ENCODE measurements at regions not wholly inside any gene's neighbourhood (a gene's known extent, or its start where the extent isn't known, plus 50 kb on each side); places are given as distances from the start of the nearest gene placed in this dataset.
"Not testable (repeated sequence)": the region's sequence is repeated elsewhere in the genome, so short reads cannot be mapped to it uniquely, and the experiment has no call there.

DNA sequence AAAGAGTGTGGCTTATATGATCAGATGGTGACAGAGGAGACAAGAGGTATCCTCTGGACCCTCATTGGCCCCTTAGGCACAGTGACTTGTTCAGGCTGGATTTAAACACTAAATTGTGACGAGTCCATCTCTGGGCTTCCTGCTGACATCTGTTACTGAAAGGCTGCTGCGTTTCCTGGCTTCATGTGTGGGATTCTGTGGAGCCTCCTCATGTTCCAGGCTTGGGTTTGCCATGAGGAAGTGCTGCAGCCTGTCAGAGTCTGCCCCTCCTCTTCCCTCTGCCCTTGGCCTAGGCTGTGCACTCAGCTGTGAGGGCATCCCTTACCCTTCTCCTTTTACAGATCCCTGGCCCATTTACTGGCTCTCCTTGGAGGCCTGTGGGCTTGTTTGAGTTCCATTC lies 159.1 kb upstream of the TTC29 start:
- no peak for DNase-seq

- DNase-seq, result no peak
These were observed 162.7 kb upstream of the TTC29 start for GRCh38 chr4:147108409-147108808.

DNA sequence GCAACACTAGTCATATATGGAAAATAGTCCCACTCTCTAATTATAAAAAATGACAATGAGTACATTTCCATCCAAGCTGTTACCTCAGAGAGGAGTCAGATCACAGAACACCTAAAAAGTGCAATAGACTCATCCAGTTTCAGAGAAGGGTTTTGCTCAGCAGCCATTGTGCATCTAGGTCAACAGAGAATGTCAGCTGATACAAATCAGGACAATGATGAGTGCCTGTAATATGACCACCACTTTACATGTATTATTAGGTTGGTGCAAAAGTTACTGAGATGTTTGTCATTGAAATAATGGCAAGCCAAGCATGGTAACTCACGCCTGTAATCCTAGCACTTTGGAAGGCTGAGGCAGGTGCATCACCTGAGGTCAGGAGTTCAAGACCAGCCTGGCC lies 164.1 kb upstream of the TTC29 start:
- DNase-seq, result no peak

- DNase-seq, result no peak
These were observed 165.1 kb upstream of the TTC29 start for GRCh38 chr4:147110473-147111367.

DNA sequence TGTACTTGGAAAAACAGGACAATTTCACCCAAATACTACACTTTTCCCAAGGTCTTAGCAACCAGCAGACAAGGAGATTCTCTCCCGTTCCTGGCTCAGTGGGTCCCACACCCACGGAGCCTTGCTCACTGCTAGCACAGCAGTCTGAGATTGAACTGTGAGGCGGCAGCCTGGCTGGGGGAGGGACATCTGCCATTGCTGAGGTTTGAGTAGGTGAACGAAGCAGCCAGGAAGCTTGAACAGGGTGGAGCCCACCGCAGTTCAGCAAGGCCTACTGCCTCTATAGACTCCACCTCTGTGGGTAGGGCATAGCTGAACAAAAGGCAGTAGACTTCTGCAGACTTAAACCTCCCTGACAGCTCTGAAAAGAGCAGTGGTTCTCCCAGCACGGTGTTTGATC lies 166.5 kb upstream of the TTC29 start:
- not testable (repeated sequence) for DNase-seq

- no peak for DNase-seq
These were observed 171.8 kb upstream of the TTC29 start for GRCh38 chr4:147117431-147117830.

DNA sequence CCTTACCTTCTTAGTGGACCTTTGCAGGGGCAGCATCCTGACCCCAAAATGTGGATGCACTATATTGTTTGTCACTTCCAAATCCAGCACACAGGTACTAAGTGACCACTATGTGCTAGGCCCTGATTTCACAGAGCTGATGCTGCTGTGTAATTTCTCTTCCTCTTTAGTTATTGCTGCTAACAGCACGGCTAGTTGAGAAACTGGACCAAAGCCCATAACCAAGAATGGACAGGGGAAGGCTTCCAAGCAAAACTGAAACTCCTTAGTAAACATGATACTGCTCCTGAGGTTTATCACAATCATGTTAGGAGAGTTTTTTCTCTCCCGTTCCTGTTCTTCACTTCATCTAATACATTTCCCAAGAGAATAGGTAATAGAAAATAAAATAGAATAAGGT lies 172.9 kb upstream of the TTC29 start:
- DNase-seq, result no peak

DNA sequence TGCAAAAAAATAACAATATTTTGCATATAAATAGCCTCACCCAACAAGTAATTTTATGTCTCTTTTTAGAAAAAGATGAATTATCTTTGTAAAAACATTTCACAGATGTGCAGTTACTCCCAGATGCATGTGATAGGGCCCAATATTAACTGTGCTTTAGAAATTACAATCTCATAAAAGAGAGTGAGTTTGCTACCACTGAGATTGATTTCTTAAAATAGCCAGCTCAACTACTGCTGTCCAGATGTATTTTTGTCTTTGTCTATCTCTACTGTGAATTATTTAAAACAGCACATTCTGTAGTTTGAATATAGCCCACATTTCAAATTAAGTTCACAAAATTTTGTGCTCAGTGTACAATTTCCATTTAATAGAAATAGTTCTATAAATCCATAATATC lies 177.0 kb upstream of the TTC29 start:
- no peak for DNase-seq

- no peak for DNase-seq
These were observed 177.5 kb upstream of the TTC29 start for GRCh38 chr4:147123146-147123545.

- DNase-seq, result no peak
These were observed 183.1 kb upstream of the TTC29 start for GRCh38 chr4:147128787-147129186.

GRCh38 chr4:147129687-147130086 lies 184.0 kb upstream of the TTC29 start:
- DNase-seq, result no peak

GRCh38 chr4:147134536-147135210 lies 189.0 kb upstream of the TTC29 start:
- no peak for DNase-seq

DNA sequence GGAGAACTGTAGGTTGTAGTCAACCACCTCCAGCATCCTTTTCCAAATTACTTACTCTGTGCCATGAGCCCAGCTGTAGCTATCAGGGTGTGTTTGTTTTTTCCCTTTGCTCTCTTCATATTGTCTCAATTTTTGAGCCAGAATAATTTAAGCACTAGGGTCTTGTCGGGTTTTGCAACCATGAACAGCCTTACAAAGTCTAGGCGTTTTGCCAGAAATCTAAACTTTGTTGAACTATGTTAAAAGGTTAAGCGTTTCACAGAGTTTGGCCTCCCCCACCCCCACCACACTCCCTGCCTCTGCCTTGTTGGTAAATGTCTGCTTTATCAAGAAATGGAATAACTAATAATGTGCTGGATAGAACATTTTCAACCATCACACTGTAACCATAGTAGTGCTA lies 190.6 kb upstream of the TTC29 start:
- DNase-seq, result no peak

GRCh38 chr4:147136751-147137150 lies 191.1 kb upstream of the TTC29 start:
- DNase-seq, result no peak

DNA sequence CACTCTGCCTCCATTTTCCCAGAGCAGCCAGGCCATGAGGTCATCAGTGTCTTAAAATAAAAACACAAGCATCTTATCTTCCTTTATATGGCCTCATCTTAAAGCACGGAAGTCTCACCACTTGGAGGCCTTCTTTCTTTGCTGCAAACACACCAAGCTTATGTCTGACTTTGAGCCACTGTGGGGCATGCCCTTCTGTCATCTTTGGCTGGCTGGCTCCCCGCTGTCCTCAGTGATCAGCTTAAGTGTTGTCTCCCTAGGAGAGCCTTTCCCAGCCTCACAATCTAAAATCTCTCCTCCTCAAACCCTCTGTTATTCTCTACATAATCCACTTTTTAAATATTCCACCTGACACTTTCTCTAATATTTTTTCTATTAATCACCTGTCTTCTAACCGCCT lies 191.6 kb upstream of the TTC29 start:
- DNase-seq, result no peak

GRCh38 chr4:147138171-147138570 lies 192.5 kb upstream of the TTC29 start:
- no peak for DNase-seq

DNA sequence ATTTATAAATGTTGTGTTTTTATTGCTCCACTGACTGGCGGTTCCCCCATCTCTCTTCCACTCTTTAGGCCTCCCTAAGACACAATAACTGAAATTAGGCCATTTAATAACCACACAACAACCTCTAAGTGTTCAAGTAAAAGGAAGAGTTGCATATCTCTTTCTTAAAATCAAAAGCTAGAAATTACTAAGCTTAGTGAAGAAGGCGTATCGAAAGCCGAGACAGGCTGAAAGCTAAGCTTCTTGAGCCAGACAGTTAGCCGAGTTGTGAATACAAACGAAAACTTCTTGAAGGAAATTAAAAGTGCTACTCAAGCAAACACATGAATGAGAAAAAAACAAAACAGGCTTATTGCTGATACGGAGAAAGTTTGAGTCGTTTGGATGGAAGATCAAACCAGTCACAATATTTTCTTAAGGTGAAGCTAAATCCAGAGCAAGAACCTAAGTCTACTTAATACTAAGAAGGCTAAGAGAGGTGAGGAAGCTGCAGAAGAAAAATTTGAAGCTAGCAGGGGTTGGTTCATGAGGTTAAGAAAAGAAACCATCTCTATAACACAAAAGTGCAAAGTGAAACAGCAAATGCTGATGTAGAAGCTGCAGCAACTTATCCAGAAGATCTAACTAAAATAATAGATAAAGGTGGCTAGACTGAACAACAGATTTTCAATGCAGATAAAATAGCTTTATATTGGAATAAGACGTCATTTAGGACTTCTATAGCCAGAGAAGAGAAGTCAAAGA lies 194.0 kb upstream of the TTC29 start:
- DNase-seq, result no peak

GRCh38 chr4:147151763-147152162 lies 206.1 kb upstream of the TTC29 start:
- DNase-seq, result no peak

- DNase-seq, result no peak
These were observed 212.4 kb upstream of the TTC29 start for GRCh38 chr4:147157860-147158701.

GRCh38 chr4:147160908-147161513 lies 215.3 kb upstream of the TTC29 start:
- DNase-seq, result no peak

GRCh38 chr4:147163311-147163710 lies 217.6 kb upstream of the TTC29 start:
- DNase-seq, result no peak

DNA sequence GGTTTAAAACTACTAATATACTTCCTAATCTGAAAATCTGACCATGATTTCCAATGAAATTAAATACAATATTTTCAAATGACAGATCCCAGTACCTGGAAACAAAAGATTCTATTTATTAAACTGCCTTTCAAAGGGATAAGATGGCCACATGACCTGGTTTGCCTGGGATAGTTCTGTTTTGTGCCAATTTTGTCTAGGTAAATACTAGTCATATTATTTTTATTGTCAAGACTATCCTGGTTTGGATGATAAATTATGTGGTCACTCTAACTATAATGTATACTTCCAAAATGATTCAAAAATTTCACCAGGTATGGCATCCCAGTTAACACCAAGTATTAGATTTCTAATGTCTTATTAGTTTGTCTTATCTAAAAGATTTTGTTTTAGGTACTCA lies 222.5 kb upstream of the TTC29 start:
- not testable (repeated sequence) for DNase-seq

Measured in stimulated activated CD4-positive, alpha-beta T cell treated with anti-CD3 and anti-CD28 coated beads, Interleukin-4, amount 100 ng/mL, for 1 hour (primary cell).